K562 (cell line): ENCODE measurements at regions not wholly inside any gene's neighbourhood (a gene's known extent, or its start where the extent isn't known, plus 50 kb on each side); places are given as distances from the start of the nearest gene placed in this dataset.

Experiments
- ATAC-seq: fragments of 200-7000 bp; cut with Tn5 transposase; 3 replicates; pipeline ENCODE4 v1.9.1; 2020; ENCODE audit warnings: moderate library complexity
- BruUV-seq: library from RNA; stranded (reverse); fragments of 400-500 nt; replicated peaks from 2 replicates; lab custom pipeline; 2021; lab: Mats Ljungman, UMichigan
- CTCF ChIA-PET: fragments of 300-600 bp; formaldehyde crosslinking; extraction: SDS; loops from one replicate; lab custom pipeline; 2021; ENCODE audit warnings: low intra/inter-chr PET ratio; lab: Yijun Ruan, JAX
- POLR2A ChIA-PET: fragments of 300-600, 350-650 bp; sonication (Branson Sonifier 250); formaldehyde crosslinking; extraction: SDS; loops from one replicate; lab custom pipeline; 2021; ENCODE audit warnings: antibody characterized with exemption, inconsistent platforms; lab: Yijun Ruan, JAX
- DNase-seq, 4 experiments: peaks; one replicate each; pipeline versions ENCODE4 v3.0.0 to v3.0.0-alpha.2; 2011 to 2018; ENCODE audit warnings: low spot score in 3 of 4, mixed read lengths in 3 of 4; ENCODE audit errors: extremely low read depth in 1 of 4
- FAIRE-seq: peaks from 2 replicates; lab custom pipeline; 2011; peaks lifted over from hg19 to GRCh38; lab: Jason Lieb, UNC
- H2AFZ ChIP-seq: 2 replicates; pipeline ENCODE4 v1.6.0; 2011; ENCODE audit warnings: low read depth, low read length, control low read depth, inconsistent platforms
- H3K27ac ChIP-seq: fragments of 200-600 bp; 3 replicates; pipeline ENCODE4 v1.8.0; 2011; ENCODE audit warnings: low read depth, mild to moderate bottlenecking, control low read depth, inconsistent platforms, low read length, moderate library complexity, mixed read lengths; ENCODE audit errors: extremely low read depth
- H3K27me3 ChIP-seq, 2 experiments: fragments of 300-600 bp in 1 of 2; 2 replicates in 1 of 2; 3 replicates in 1 of 2; pipeline versions ENCODE4 v1.6.0 to v1.8.0; 2011; ENCODE audit warnings: inconsistent platforms in 2 of 2, low read length in 2 of 2, mild to moderate bottlenecking in 1 of 2, mixed read lengths in 1 of 2, moderate library complexity in 1 of 2; ENCODE audit not compliant: control insufficient read depth in 2 of 2, insufficient read depth in 2 of 2
- H3K36me3 ChIP-seq: fragments of 300-600 bp; 3 replicates; pipeline ENCODE4 v1.8.0; 2011; ENCODE audit warnings: mild to moderate bottlenecking, low read length, inconsistent platforms; ENCODE audit not compliant: control insufficient read depth, insufficient read depth
- H3K4me1 ChIP-seq, 2 experiments: fragments of 200-600 bp in 1 of 2; replicated peaks in 1 of 2; 2 replicates in 1 of 2; 3 replicates in 1 of 2; pipeline versions ENCODE4 v1.5.1 to v1.8.0; 2011; ENCODE audit warnings: inconsistent platforms in 2 of 2, low read length in 2 of 2, mild to moderate bottlenecking in 1 of 2, mixed read lengths in 1 of 2, moderate library complexity in 1 of 2; ENCODE audit not compliant: control insufficient read depth in 2 of 2, insufficient read depth in 2 of 2
- H3K4me2 ChIP-seq: 2 replicates; pipeline ENCODE4 v1.6.1; 2011; ENCODE audit warnings: low read length, control low read depth, inconsistent platforms, mixed read lengths; ENCODE audit not compliant: insufficient read depth
- H3K4me3 ChIP-seq: fragments of 200-600 bp; sonication (generic), shearing (Covaris generic); 2 replicates; pipeline ENCODE4 v1.5.1; 2016; ENCODE audit warnings: control low read depth, inconsistent platforms
- H3K79me2 ChIP-seq: fragments of 200-600 bp; 3 replicates; pipeline ENCODE4 v1.8.0; 2011; ENCODE audit warnings: low read length, inconsistent platforms; ENCODE audit not compliant: control insufficient read depth, insufficient read depth
- H3K9ac ChIP-seq, 2 experiments: 2 replicates each; pipeline versions ENCODE4 v1.6.0 to v1.6.1; 2011; ENCODE audit warnings: low read depth in 2 of 2, low read length in 2 of 2, control low read depth in 1 of 2, inconsistent platforms in 1 of 2, mild to moderate bottlenecking in 1 of 2, mixed read lengths in 1 of 2; ENCODE audit not compliant: insufficient read depth in 1 of 2
- H3K9me1 ChIP-seq: one replicate; pipeline ENCODE4 v1.6.0; 2011; ENCODE audit warnings: inconsistent platforms, mild to moderate bottlenecking, low read length, moderate library complexity; ENCODE audit not compliant: control insufficient read depth, insufficient read depth
- H3K9me3 ChIP-seq: replicated peaks from 2 replicates; pipeline ENCODE4 v1.5.1; 2011; ENCODE audit warnings: low read depth, low read length, inconsistent platforms; ENCODE audit not compliant: control insufficient read depth, insufficient read depth
- H4K20me1 ChIP-seq: replicated peaks from 2 replicates; pipeline ENCODE4 v1.6.1; 2011; ENCODE audit warnings: low read length, inconsistent platforms, mixed read lengths; ENCODE audit not compliant: control insufficient read depth, insufficient read depth
- COPS2 ChIP-seq: fragments of 450-650 bp; conservative IDR thresholded peaks from 2 replicates; pipeline ENCODE4 v1.6.1; 2016; ENCODE audit warnings: mild to moderate bottlenecking, moderate library complexity
- ELK3 ChIP-seq: fragments of 450-650 bp; formaldehyde crosslinking; IDR thresholded peaks from 2 replicates; pipeline ENCODE4 v1.4.0; 2020; ENCODE audit warnings: mild to moderate bottlenecking
- FOXJ3 ChIP-seq: sonication (generic); formaldehyde crosslinking; IDR thresholded peaks from 2 replicates; pipeline ENCODE4 v1.4.0; 2020; ENCODE audit warnings: mild to moderate bottlenecking, missing genetic modification reagents
- GATAD2B ChIP-seq: fragments of 450-650 bp; IDR thresholded peaks from 2 replicates; pipeline ENCODE4 v1.6.1; 2017; ENCODE audit warnings: mild to moderate bottlenecking, borderline replicate concordance
- HNRNPUL1 ChIP-seq: fragments of 200-400 bp; formaldehyde crosslinking; IDR thresholded peaks from 2 replicates; pipeline ENCODE4 v1.6.1; 2017; ENCODE audit warnings: low read length
- MXD1 ChIP-seq: fragments of 250-450 bp; sonication (Bioruptor Pico); IDR thresholded peaks from 2 replicates; pipeline ENCODE4 v1.8.0; 2021; ENCODE audit warnings: borderline replicate concordance, mild to moderate bottlenecking, moderate library complexity; ENCODE audit not compliant: poor library complexity, severe bottlenecking
- POLR2AphosphoS2 ChIP-seq: IDR thresholded peaks from 2 replicates; pipeline ENCODE4 v1.6.1; 2012; ENCODE audit warnings: low read length, improper control_type of control experiment
- SRF ChIP-seq, 2 experiments: fragments of 250-450, 450-650 bp in 1 of 2; sonication (Bioruptor Pico) in 1 of 2; sonication (generic) in 1 of 2; formaldehyde crosslinking; IDR thresholded peaks; 2 replicates each; pipeline versions ENCODE4 v1.5.0 to v1.5.1; 2020 to 2022; ENCODE audit warnings: mild to moderate bottlenecking in 1 of 2, missing genetic modification reagents in 1 of 2
- TGIF2 ChIP-seq: sonication (generic); formaldehyde crosslinking; IDR thresholded peaks from 2 replicates; pipeline ENCODE4 v1.8.1; 2022; ENCODE audit warnings: mild to moderate bottlenecking, missing genetic modification reagents, moderate library complexity
- XRCC4 ChIP-seq: IDR thresholded peaks from one replicate; pipeline ENCODE4 v1.6.1; 2011; ENCODE audit not compliant: insufficient read depth, insufficient read length; ENCODE audit errors: extremely low read depth
- ZNF583 ChIP-seq: fragments of 250-450 bp; sonication (Bioruptor Pico); IDR thresholded peaks from 2 replicates; pipeline ENCODE4 v1.4.0; 2020
- WGBS: fragments of 100-300 bp; shearing (Covaris generic); methylation state at CpG from one replicate; pipeline ENCODE4 v1.1.6; 2016; ENCODE audit warnings: low coverage, mixed read lengths; ENCODE audit not compliant: insufficient coverage; ENCODE audit errors: missing lambda C conversion rate; 5-methylcytosine and 5-hydroxymethylcytosine counted together
- in situ Hi-C: fragments of 300-500 bp; cut with MboI; formaldehyde crosslinking; loops from 4 replicates; pipeline ENCODE4 v1.15.0; 2018; ENCODE audit warnings: inconsistent platforms, mixed read lengths
- intact Hi-C: fragments of 100-400 bp; cut with micrococcal nuclease; formaldehyde crosslinking; loops from 2 replicates; pipeline ENCODE4 v1.14.2; 2022

- Histone ChIP-seq H3K9me3 (no peaks in the 10 kb centered on the region), H3K27ac (no peak overlapping the region), H3K36me3 (no peaks in the 10 kb centered on the region), H2AFZ (no peak overlapping the region), H3K4me3 (no peak overlapping the region), H3K9me1 (no peaks in the 10 kb centered on the region), H4K20me1 (0 out of 2 replicates have a peak, but pooled peaks cover 3% of the 10 kb centered on the region)
- POLR2A ChIA-PET = interaction anchor here (1.6 kb wide), 1 partner anchor 9 kb away, joined by 4 read pairs; no protein-coding TSS in a partner anchor
- intact Hi-C loops = no loop called here
- DNase-seq = no peak
- FAIRE-seq = no peak
- ATAC-seq = no peak
- CTCF ChIA-PET = no interaction called here
- TF ChIP-seq ZNF583 (CRISPR knock-in tag) (no peak), HNRNPUL1 (no peak)
- TF ChIP-seq, all 486 proteins: peak for 0
- 2% methylated on average over 8 of the region's 9 CpGs for WGBS
- no peak overlapping the region for H3K9ac ChIP-seq
- H3K4me1 ChIP-seq = peaks cover 0 to 11% of the 10 kb centered on the region in 2 experiments; a peak in 1 of 5 replicates
- no peak overlapping the region for H3K4me2 ChIP-seq
- in situ Hi-C loops = no loop called here
- no TSS peak for BruUV-seq
- H3K79me2 ChIP-seq = no peaks in the 10 kb centered on the region
- H3K27me3 ChIP-seq = peaks cover 55 to 74% of the 10 kb centered on the region in 2 experiments
These were observed 64.4 kb upstream of the DUSP22 start for GRCh38 chr6:227812-228338.

GRCh38 chr6:228881-229651 is 63.2 kb upstream of the DUSP22 start:
- peaks cover 51 to 70% of the 10 kb centered on the region in 2 experiments for H3K27me3 ChIP-seq
- 0 out of 2 replicates have a peak, but pooled peaks cover 3% of the 10 kb centered on the region for H4K20me1 ChIP-seq
- ChIA-PET POLR2A (no interaction called here), CTCF (interaction anchor here (0.7 kb wide), 1 partner anchor 898 kb away, joined by 3 read pairs; no protein-coding TSS in a partner anchor)
- in situ Hi-C loops = no loop called here
- ATAC-seq (no peak), DNase-seq (no peak), FAIRE-seq (no peak)
- H3K9me1 ChIP-seq = no peaks in the 10 kb centered on the region
- no peaks in the 10 kb centered on the region for H3K79me2 ChIP-seq
- BruUV-seq = no TSS peak
- H2AFZ ChIP-seq = no peak overlapping the region
- no peak overlapping the region for H3K9ac ChIP-seq
- H3K4me1 ChIP-seq = peaks cover 0 to 11% of the 10 kb centered on the region in 2 experiments; a peak in 1 of 5 replicates
- WGBS = 2% methylated on average over 15 of the region's 15 CpGs
- intact Hi-C loops = no loop called here
- H3K36me3 ChIP-seq = no peaks in the 10 kb centered on the region
- no peak overlapping the region for H3K4me2 ChIP-seq
- H3K4me3 ChIP-seq = no peak overlapping the region
- H3K27ac ChIP-seq = no peak overlapping the region
- H3K9me3 ChIP-seq = no peaks in the 10 kb centered on the region
- TF ChIP-seq FOXJ3 (no peak), GATAD2B (no peak), TGIF2 (no peak), COPS2 (no peak), ELK3 (CRISPR knock-in tag) (no peak), MXD1 (CRISPR knock-in tag) (no peak), XRCC4 (no peak), POLR2AphosphoS2 (no peak), SRF (CRISPR knock-in tag; IDR thresholded peaks at IDR 0.05) (no peak)
